Mesenchymal stem cell (in vitro differentiated cells and primary cell): ENCODE measurements at regions not wholly inside any gene's neighbourhood (a gene's known extent, or its start where the extent isn't known, plus 50 kb on each side); places are given as distances from the start of the nearest gene placed in this dataset.

Experiments used
- DNase-seq: peaks from one replicate; pipeline ENCODE4 v3.0.0-alpha.2; 2013
- H2AFZ ChIP-seq: one replicate; pipeline ENCODE4 v1.6.1; 2013; ENCODE audit warnings: low read depth, mild to moderate bottlenecking, control low read depth, inconsistent platforms, low read length, moderate library complexity
- H2AK5ac ChIP-seq: 2 replicates; pipeline ENCODE4 v1.6.1; 2013; ENCODE audit warnings: low read length, moderate library complexity, mild to moderate bottlenecking, inconsistent platforms; ENCODE audit not compliant: severe bottlenecking
- H2BK120ac ChIP-seq: one replicate; pipeline ENCODE4 v1.6.1; 2013; ENCODE audit warnings: low read depth, mild to moderate bottlenecking, inconsistent platforms, low read length, moderate library complexity
- H2BK12ac ChIP-seq, 2 experiments: one replicate each; pipeline ENCODE4 v1.6.1; 2013; ENCODE audit warnings: inconsistent platforms in 2 of 2, low read length in 2 of 2, mild to moderate bottlenecking in 2 of 2, moderate library complexity in 2 of 2, control low read depth in 1 of 2
- H2BK15ac ChIP-seq: one replicate; pipeline ENCODE4 v1.6.1; 2013; ENCODE audit warnings: mild to moderate bottlenecking, low read depth, inconsistent platforms; ENCODE audit not compliant: poor library complexity, severe bottlenecking
- H2BK5ac ChIP-seq: 2 replicates; pipeline ENCODE4 v1.6.1; 2013; ENCODE audit warnings: low read depth, mild to moderate bottlenecking, low read length, control low read depth, inconsistent platforms; ENCODE audit not compliant: poor library complexity, severe bottlenecking
- H3K14ac ChIP-seq, 2 experiments: one replicate each; pipeline ENCODE4 v1.6.1; 2013; ENCODE audit warnings: inconsistent platforms in 2 of 2, low read length in 2 of 2, control low read depth in 1 of 2, mild to moderate bottlenecking in 1 of 2, moderate library complexity in 1 of 2
- H3K18ac ChIP-seq, 2 experiments: one replicate each; pipeline ENCODE4 v1.6.1; 2013; ENCODE audit warnings: inconsistent platforms in 2 of 2, low read length in 2 of 2, control low read depth in 1 of 2, low read depth in 1 of 2, mild to moderate bottlenecking in 1 of 2
- H3K23ac ChIP-seq, 2 experiments: one replicate each; pipeline ENCODE4 v1.6.1; 2013; ENCODE audit warnings: inconsistent platforms in 2 of 2, low read length in 2 of 2, mild to moderate bottlenecking in 2 of 2, moderate library complexity in 2 of 2, control low read depth in 1 of 2
- H3K27ac ChIP-seq: 2 replicates; pipeline ENCODE4 v1.5.1; 2013; ENCODE audit warnings: mild to moderate bottlenecking, moderate library complexity, low read length, control low read depth, inconsistent platforms; ENCODE audit not compliant: poor library complexity, severe bottlenecking
- H3K27me3 ChIP-seq, 2 experiments: 2 replicates each; pipeline versions ENCODE4 v1.6.1 to v1.7.0; 2013; ENCODE audit warnings: low read length in 2 of 2, mild to moderate bottlenecking in 2 of 2, moderate library complexity in 2 of 2, control low read depth in 1 of 2, inconsistent platforms in 1 of 2; ENCODE audit not compliant: control insufficient read depth in 1 of 2, insufficient read depth in 1 of 2
- H3K36me3 ChIP-seq, 2 experiments: 2 replicates each; pipeline versions ENCODE4 v1.6.1 to v1.7.0; 2013; ENCODE audit warnings: low read length in 2 of 2, control low read depth in 1 of 2, inconsistent platforms in 1 of 2, low read depth in 1 of 2, mild to moderate bottlenecking in 1 of 2; ENCODE audit not compliant: insufficient read depth in 2 of 2, control insufficient read depth in 1 of 2
- H3K4ac ChIP-seq, 2 experiments: one replicate each; pipeline ENCODE4 v1.6.1; 2013; ENCODE audit warnings: inconsistent platforms in 2 of 2, low read length in 2 of 2, mild to moderate bottlenecking in 2 of 2, moderate library complexity in 2 of 2, control low read depth in 1 of 2, low read depth in 1 of 2
- H3K4me1 ChIP-seq: 2 replicates; pipeline ENCODE4 v1.6.1; 2013; ENCODE audit warnings: low read depth, low read length, control low read depth; ENCODE audit not compliant: control insufficient read depth, insufficient read depth
- H3K4me2 ChIP-seq: 2 replicates; pipeline ENCODE4 v1.6.1; 2013; ENCODE audit warnings: low read length, mild to moderate bottlenecking, inconsistent platforms; ENCODE audit not compliant: poor library complexity, severe bottlenecking
- H3K4me3 ChIP-seq, 2 experiments: 2 replicates each; pipeline versions ENCODE4 v1.5.1 to v1.7.0; 2013; ENCODE audit warnings: low read length in 2 of 2, mild to moderate bottlenecking in 2 of 2, control low read depth in 1 of 2, low read depth in 1 of 2; ENCODE audit not compliant: insufficient read depth in 1 of 2
- H3K79me1 ChIP-seq: replicated peaks from 2 replicates; pipeline ENCODE4 v1.6.1; 2013; ENCODE audit warnings: mild to moderate bottlenecking, control low read depth, low read length, inconsistent platforms; ENCODE audit not compliant: poor library complexity, severe bottlenecking
- H3K9ac ChIP-seq: 2 replicates; pipeline ENCODE4 v1.7.0; 2013; ENCODE audit warnings: mild to moderate bottlenecking, low read length, moderate library complexity
- H3K9me3 ChIP-seq: 2 replicates; pipeline ENCODE4 v1.7.0; 2013; ENCODE audit warnings: mild to moderate bottlenecking, low read length; ENCODE audit not compliant: control insufficient read depth
- H4K8ac ChIP-seq: one replicate; pipeline ENCODE4 v1.6.1; 2013; ENCODE audit warnings: inconsistent platforms, mild to moderate bottlenecking, low read length, moderate library complexity
- H4K91ac ChIP-seq: one replicate; pipeline ENCODE4 v1.6.1; 2013; ENCODE audit warnings: mild to moderate bottlenecking, low read length, inconsistent platforms
- WGBS: methylation state at CpG from one replicate; pipeline ENCODE4 v1.1.7; 2013; ENCODE audit warnings: mixed read lengths; 5-methylcytosine and 5-hydroxymethylcytosine counted together

- no peaks in the 10 kb centered on the region for H3K9me3 ChIP-seq
- 10% methylated on average over 13 of the region's 17 CpGs for WGBS
Measured at GRCh38 chr14:73787486-73788316, 63.9 kb upstream of the PTGR2 start.

GRCh38 chr14:73786636-73787485 is 64.8 kb upstream of the PTGR2 start:
- Histone ChIP-seq H3K27me3 (no peaks in the 10 kb centered on the region), H3K18ac (peak overlapping the region; percentile 97 to 99), H3K4me1 (peaks cover 36% of the 10 kb centered on the region), H3K9ac (peak overlapping the region; percentile 96), H2AK5ac (peak overlapping the region; percentile 75), H3K36me3 (no peaks in the 10 kb centered on the region), H3K9me3 (no peaks in the 10 kb centered on the region), H3K14ac (peak overlapping the region; percentile 39 to 97), H2BK15ac (peak overlapping the region; percentile 90), H3K27ac (peak overlapping the region; percentile 97), H3K4me3 (peak overlapping the region; percentile 68 to 80), H2BK5ac (peak overlapping the region; percentile 94), H4K91ac (peak overlapping the region; percentile 98), H2BK120ac (peak overlapping the region; percentile 95), H4K8ac (peak overlapping the region; percentile 98), H3K4me2 (peak overlapping the region; percentile 89), H2BK12ac (peak overlapping the region in 1 of 2 experiments; percentile 55), H3K79me1 (peaks cover 2% of the 10 kb centered on the region), H3K4ac (peak overlapping the region; percentile 93 to 99), H2AFZ (peak overlapping the region; percentile 49), H3K23ac (peak overlapping the region in 1 of 2 experiments; percentile 98)
- WGBS: under 1% methylated on average over 76 of the region's 105 CpGs
- DNase-seq: peak; percentile 60

More at GRCh38 chr14:73787486-73788316, 63.9 kb upstream of the PTGR2 start:
- peaks cover 37% of the 10 kb centered on the region for H3K4me1 ChIP-seq
- H3K4me3 ChIP-seq: peak overlapping the region; percentile 68 to 80
- H3K27me3 ChIP-seq: no peaks in the 10 kb centered on the region
- H2AFZ ChIP-seq: peak overlapping the region; percentile 49
- H3K79me1 ChIP-seq: peaks cover 2% of the 10 kb centered on the region
- peak overlapping the region; percentile 96 for H3K9ac ChIP-seq
- H2AK5ac ChIP-seq: peak overlapping the region; percentile 75
- peak; percentile 76 for DNase-seq
- peak overlapping the region in 1 of 2 experiments; percentile 97 for H3K14ac ChIP-seq
- H3K18ac ChIP-seq: peak overlapping the region; percentile 97 to 99
- H2BK120ac ChIP-seq: peak overlapping the region; percentile 95
- peak overlapping the region; percentile 94 for H2BK5ac ChIP-seq
- peak overlapping the region; percentile 98 for H4K8ac ChIP-seq
- H2BK12ac ChIP-seq: peak overlapping the region in 1 of 2 experiments; percentile 55
- peak overlapping the region in 1 of 2 experiments; percentile 98 for H3K23ac ChIP-seq
- no peaks in the 10 kb centered on the region for H3K36me3 ChIP-seq
- H2BK15ac ChIP-seq: peak overlapping the region; percentile 29
- peak overlapping the region; percentile 95 for H3K27ac ChIP-seq
- peak overlapping the region; percentile 93 to 99 for H3K4ac ChIP-seq
- H3K4me2 ChIP-seq: peak overlapping the region; percentile 80
- H4K91ac ChIP-seq: peak overlapping the region; percentile 98

- peak overlapping the region; percentile 86 to 93 for H3K4ac ChIP-seq
- H3K9me3 ChIP-seq: no peaks in the 10 kb centered on the region
- H3K27ac ChIP-seq: peak overlapping the region; percentile 97
- H3K23ac ChIP-seq: no peak overlapping the region
- peak overlapping the region; percentile 94 for H2BK5ac ChIP-seq
- H2BK120ac ChIP-seq: peak overlapping the region; percentile 95
- H2AK5ac ChIP-seq: peak overlapping the region; percentile 37
- peaks cover 36% of the 10 kb centered on the region for H3K4me1 ChIP-seq
- peak overlapping the region; percentile 68 to 80 for H3K4me3 ChIP-seq
- H2BK12ac ChIP-seq: no peak overlapping the region
- peak overlapping the region; percentile 15 for H2BK15ac ChIP-seq
- WGBS: under 1% methylated on average over 35 of the region's 35 CpGs
- peak overlapping the region; percentile 89 for H3K4me2 ChIP-seq
- H3K18ac ChIP-seq: peak overlapping the region; percentile 92 to 97
- H4K91ac ChIP-seq: peak overlapping the region; percentile 98
- peak overlapping the region in 1 of 2 experiments; percentile 39 for H3K14ac ChIP-seq
- peak overlapping the region; percentile 79 for H4K8ac ChIP-seq
- H3K36me3 ChIP-seq: no peaks in the 10 kb centered on the region
- peak; percentile 98 for DNase-seq
- H3K27me3 ChIP-seq: no peaks in the 10 kb centered on the region
- no peak overlapping the region for H2AFZ ChIP-seq
- peak overlapping the region; percentile 96 for H3K9ac ChIP-seq
- H3K79me1 ChIP-seq: peaks cover 2% of the 10 kb centered on the region
Measured at GRCh38 chr14:73785834-73786635, 65.6 kb upstream of the PTGR2 start.
